Activated CD4-positive, alpha-beta T cell treated with anti-CD3 and anti-CD28 coated beads for 36 hours (primary cell): ENCODE measurements at regions not wholly inside any gene's neighbourhood (a gene's known extent, or its start where the extent isn't known, plus 50 kb on each side); places are given as distances from the start of the nearest gene placed in this dataset.

Experiments
- ATAC-seq: fragments of 200-7000 bp; cut with Tn5 transposase; one replicate; pipeline ENCODE4 v1.10.0; 2021; ENCODE audit warnings: mild to moderate bottlenecking, moderate library complexity
- CTCF ChIA-PET: fragments of 350-600 bp; sonication (Branson Sonifier 250); formaldehyde crosslinking; loops from one replicate; lab custom pipeline; 2021; ENCODE audit warnings: antibody characterized with exemption; lab: Charles Lee
- POLR2A ChIA-PET: fragments of 350-600 bp; sonication (Branson Sonifier 250); formaldehyde crosslinking; loops from one replicate; lab custom pipeline; 2021; ENCODE audit warnings: antibody characterized with exemption, inconsistent platforms; lab: Charles Lee
- DNase-seq: peaks from one replicate; pipeline ENCODE4 v3.0.0-alpha.2; 2020
- H3K27ac Mint-ChIP-seq: one replicate; pipeline ENCODE4 v1.8.0; 2021; ENCODE audit warnings: mixed read lengths
- H3K27me3 Mint-ChIP-seq: one replicate; pipeline ENCODE4 v1.8.0; 2021; ENCODE audit warnings: mixed read lengths
- H3K36me3 Mint-ChIP-seq: one replicate; pipeline ENCODE4 v1.8.0; 2021; ENCODE audit warnings: low read depth, mixed read lengths
- H3K4me1 Mint-ChIP-seq: one replicate; pipeline ENCODE4 v1.8.0; 2021; ENCODE audit warnings: mixed read lengths
- H3K4me3 Mint-ChIP-seq: one replicate; pipeline ENCODE4 v1.8.0; 2021; ENCODE audit warnings: mild to moderate bottlenecking, moderate library complexity, mixed read lengths
- H3K9me3 Mint-ChIP-seq: one replicate; pipeline ENCODE4 v1.8.0; 2021; ENCODE audit warnings: low read depth, mixed read lengths
- intact Hi-C, 2 experiments: fragments of 100-400 bp; cut with DNase I in 1 of 2; cut with micrococcal nuclease in 1 of 2; formaldehyde crosslinking; loops; one replicate each; pipeline versions ENCODE4 v1.14.2 to v1.15.1; 2022 to 2024; cut with DNase I, micrococcal nuclease

DNA sequence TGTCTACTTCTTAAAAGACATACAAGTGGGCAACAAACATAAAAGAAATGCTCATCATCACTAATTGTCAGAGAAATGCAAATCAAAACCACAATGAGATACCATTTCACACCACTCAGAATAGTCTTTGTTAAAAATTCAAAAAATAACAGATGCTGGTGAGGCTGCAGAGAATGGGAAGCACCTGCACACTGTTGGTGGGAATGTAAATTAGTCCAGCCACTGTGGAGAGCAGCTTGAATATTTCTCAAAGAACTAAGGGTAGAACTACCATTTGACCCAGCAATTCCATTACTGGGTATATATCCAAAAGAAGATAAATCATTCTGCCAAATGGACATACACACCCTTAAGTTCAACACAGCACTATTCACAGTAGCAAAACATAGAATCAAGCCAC, 61.8 kb upstream of the STEAP1 start:
- Mint-ChIP-seq H3K4me3 (no peak overlapping the region), H3K9me3 (peaks cover 3% of the 10 kb centered on the region)
- no peak for ATAC-seq

DNA sequence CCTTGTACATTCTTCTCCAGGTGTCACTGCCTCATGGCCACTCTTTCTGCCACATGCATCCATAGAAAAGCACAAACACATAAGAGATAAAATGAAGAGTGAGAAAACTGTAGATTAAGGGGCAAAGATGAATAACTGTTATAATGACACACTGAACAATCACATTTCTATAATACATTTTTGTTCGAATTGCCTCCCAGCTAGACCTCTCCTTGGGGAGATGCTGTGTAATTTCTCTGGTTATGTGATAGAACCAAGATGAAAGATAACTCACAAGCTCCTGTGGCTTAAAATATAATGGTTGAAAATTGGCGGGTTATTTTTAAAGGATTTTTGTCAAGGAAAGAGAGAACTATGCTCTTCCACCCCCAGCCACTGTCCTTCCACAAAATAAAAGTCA, 60.2 kb upstream of the STEAP1 start:
- intact Hi-C loops: no loop called here
- ChIA-PET POLR2A (no interaction called here), CTCF (no interaction called here)
- Mint-ChIP-seq H3K36me3 (no peaks in the 10 kb centered on the region), H3K4me1 (no peaks in the 10 kb centered on the region), H3K4me3 (no peak overlapping the region), H3K27me3 (no peaks in the 10 kb centered on the region), H3K27ac (no peak overlapping the region), H3K9me3 (peaks cover 3% of the 10 kb centered on the region)
- DNase-seq (no peak), ATAC-seq (no peak)

More for the DNA sequence above, 61.8 kb upstream of the STEAP1 start:
- intact Hi-C loops: no loop called here
- H3K4me1 Mint-ChIP-seq: no peaks in the 10 kb centered on the region
- CTCF ChIA-PET: interaction anchor here (0.8 kb wide), 1 partner anchor 27 kb away, joined by 3 read pairs; no protein-coding TSS in a partner anchor
- no peak for DNase-seq
- no peaks in the 10 kb centered on the region for H3K36me3 Mint-ChIP-seq
- no peaks in the 10 kb centered on the region for H3K27me3 Mint-ChIP-seq
- no peak overlapping the region for H3K27ac Mint-ChIP-seq
- POLR2A ChIA-PET: no interaction called here
